ENCODE measurements at regions not wholly inside any gene's neighbourhood (a gene's known extent, or its start where the extent isn't known, plus 50 kb on each side); places are given as distances from the start of the nearest gene placed in this dataset.

DNA sequence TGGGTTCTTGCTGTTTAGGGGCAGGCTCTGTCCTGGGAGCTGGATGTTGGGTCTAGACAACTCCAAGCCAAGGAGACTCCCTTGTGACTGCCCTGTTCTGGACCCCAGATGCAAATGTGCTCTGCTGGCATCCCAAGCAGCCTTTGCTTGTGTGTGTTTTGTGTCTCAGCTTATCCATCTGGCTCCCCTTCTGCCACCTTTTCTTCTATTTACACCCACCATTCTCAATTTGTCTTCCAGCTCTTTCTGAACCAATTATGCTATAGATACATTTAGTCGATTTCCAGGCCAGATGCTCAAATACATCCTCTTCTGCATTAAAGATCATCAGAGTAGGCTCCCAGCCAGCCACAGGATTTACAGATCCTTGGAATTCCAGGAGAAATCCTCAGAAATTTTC, 115.0 kb upstream of the SLC7A1 start:
- FAIRE-seq = no peak
- no peak for DNase-seq (ENCODE audit: low read depth)
- Histone ChIP-seq H3K4me2 (ENCODE audit: low read length) (no peak overlapping the region), H3K79me2 (ENCODE audit: insufficient read depth, low read length) (no peaks in the 10 kb centered on the region), H3K36me3 (ENCODE audit: insufficient read depth, low read length) (no peaks in the 10 kb centered on the region), H3K4me3 (ENCODE audit: insufficient read depth, low read depth, low read length) (no peak overlapping the region), H2AFZ (ENCODE audit: low read depth, low read length) (no peak overlapping the region), H3K4me1 (ENCODE audit: insufficient read depth, low read length) (no peaks in the 10 kb centered on the region), H3K27me3 (ENCODE audit: insufficient read depth, low read length) (no peaks in the 10 kb centered on the region), H3K9ac (ENCODE audit: low read length) (no peak overlapping the region), H3K9me3 (ENCODE audit: insufficient read depth, low read depth, low read length) (peaks cover 3% of the 10 kb centered on the region), H3K27ac (ENCODE audit: low read depth, low read length) (no peak overlapping the region), H4K20me1 (ENCODE audit: insufficient read depth, low read length) (no peaks in the 10 kb centered on the region)
- TF ChIP-seq EZH2 (IDR thresholded peaks at IDR 0.05; ENCODE audit: insufficient read depth, low read length) (no peak), CTCF (IDR thresholded peaks at IDR 0.05; ENCODE audit: insufficient read depth, low read depth, low read length) (no peak)
- peaks cover 6% of the 10 kb centered on the region for H3K9me3 Mint-ChIP-seq (ENCODE audit: unreplicated experiment)
- H3K4me3 Mint-ChIP-seq (ENCODE audit: unreplicated experiment) = no peak overlapping the region
- peaks cover 4% of the 10 kb centered on the region for H3K4me1 Mint-ChIP-seq (ENCODE audit: low read depth, unreplicated experiment)
- no peaks in the 10 kb centered on the region for H3K36me3 Mint-ChIP-seq (ENCODE audit: low read depth, unreplicated experiment)
- H3K27me3 Mint-ChIP-seq (ENCODE audit: low read depth, unreplicated experiment) = peaks cover 23% of the 10 kb centered on the region
- H3K27ac Mint-ChIP-seq (ENCODE audit: unreplicated experiment) = no peak overlapping the region

- no peak overlapping the region for H3K4me2 ChIP-seq (ENCODE audit: low read length)
These were observed 114.0 kb upstream of the SLC7A1 start for GRCh38 chr13:29709407-29710069.

More at GRCh38 chr13:29709407-29710069, 114.0 kb upstream of the SLC7A1 start:
- no peak for FAIRE-seq
- H3K27ac Mint-ChIP-seq (ENCODE audit: unreplicated experiment) = no peak overlapping the region
- Histone ChIP-seq H4K20me1 (ENCODE audit: insufficient read depth, low read length) (no peaks in the 10 kb centered on the region), H3K36me3 (ENCODE audit: insufficient read depth, low read length) (no peaks in the 10 kb centered on the region), H3K27ac (ENCODE audit: low read depth, low read length) (no peak overlapping the region), H3K79me2 (ENCODE audit: insufficient read depth, low read length) (no peaks in the 10 kb centered on the region), H3K4me3 (ENCODE audit: insufficient read depth, low read depth, low read length) (no peak overlapping the region), H3K4me1 (ENCODE audit: insufficient read depth, low read length) (no peaks in the 10 kb centered on the region), H3K9ac (ENCODE audit: low read length) (no peak overlapping the region), H2AFZ (ENCODE audit: low read depth, low read length) (no peak overlapping the region), H3K27me3 (ENCODE audit: insufficient read depth, low read length) (no peaks in the 10 kb centered on the region), H3K9me3 (ENCODE audit: insufficient read depth, low read depth, low read length) (peaks cover 3% of the 10 kb centered on the region)
- TF ChIP-seq EZH2 (IDR thresholded peaks at IDR 0.05; ENCODE audit: insufficient read depth, low read length) = no peak
- no peak for TF ChIP-seq CTCF (IDR thresholded peaks at IDR 0.05; ENCODE audit: insufficient read depth, low read depth, low read length)
- no peak for DNase-seq (ENCODE audit: low read depth)
- no peaks in the 10 kb centered on the region for H3K36me3 Mint-ChIP-seq (ENCODE audit: low read depth, unreplicated experiment)
- peaks cover 23% of the 10 kb centered on the region for H3K27me3 Mint-ChIP-seq (ENCODE audit: low read depth, unreplicated experiment)
- peaks cover 8% of the 10 kb centered on the region for H3K9me3 Mint-ChIP-seq (ENCODE audit: unreplicated experiment)
- H3K4me3 Mint-ChIP-seq (ENCODE audit: unreplicated experiment) = no peak overlapping the region
- peaks cover 1% of the 10 kb centered on the region for H3K4me1 Mint-ChIP-seq (ENCODE audit: low read depth, unreplicated experiment)

All from astrocyte (in vitro differentiated cells and primary cell).